ENCODE measurements at regions not wholly inside any gene's neighbourhood (a gene's known extent, or its start where the extent isn't known, plus 50 kb on each side); places are given as distances from the start of the nearest gene placed in this dataset.

GRCh38 chrX:38985375-38985774, 184.1 kb downstream of the MID1IP1 start:
- no peak overlapping the region for H3K4me3 ChIP-seq (ENCODE audit: low read depth, low read length)
- TF ChIP-seq CTCF (IDR thresholded peaks at IDR 0.05; ENCODE audit: insufficient read depth, low read length, missing control alignments) = no peak
- POLR2A ChIA-PET = no interaction called here
- CTCF ChIA-PET = interaction anchor here (1.2 kb wide), 1 partner anchor 219 kb away, joined by 4 read pairs; no protein-coding TSS in a partner anchor
- no peak for DNase-seq (ENCODE audit: low read depth, low spot score)

- ChIA-PET CTCF (interaction anchor here (2.5 kb wide), 1 partner anchor 218 kb away, joined by 9 read pairs; no protein-coding TSS in a partner anchor), POLR2A (no interaction called here)
- no peak overlapping the region for H3K4me3 ChIP-seq (ENCODE audit: low read depth, low read length)
- no peak for DNase-seq (ENCODE audit: low read depth, low spot score)
- TF ChIP-seq CTCF (IDR thresholded peaks at IDR 0.05; ENCODE audit: insufficient read depth, low read length, missing control alignments) = no peak
Observed at GRCh38 chrX:38985945-38986344, 184.7 kb downstream of the MID1IP1 start.

- ChIA-PET CTCF (interaction anchor here (1.1 to 2.5 kb wide), 3 partner anchors 218 to 232 kb away, joined by 3 to 9 read pairs (median 3); no protein-coding TSS in a partner anchor), POLR2A (no interaction called here)
- DNase-seq (ENCODE audit: low read depth, low spot score) = no peak
- no peak overlapping the region for H3K4me3 ChIP-seq (ENCODE audit: low read depth, low read length)
- TF ChIP-seq CTCF (IDR thresholded peaks at IDR 0.05; ENCODE audit: insufficient read depth, low read length, missing control alignments) = no peak
Observed at GRCh38 chrX:38986586-38986985, 185.3 kb downstream of the MID1IP1 start.

GRCh38 chrX:38987198-38987651, 186.0 kb downstream of the MID1IP1 start:
- CTCF ChIA-PET = interaction anchor here (1.1 to 2.5 kb wide), 4 partner anchors 14 to 233 kb away, joined by 3 to 9 read pairs (median 3); no protein-coding TSS in a partner anchor
- TF ChIP-seq CTCF (IDR thresholded peaks at IDR 0.05; ENCODE audit: insufficient read depth, low read length, missing control alignments) = no peak
- no peak for DNase-seq (ENCODE audit: low read depth, low spot score)
- no peak overlapping the region for H3K4me3 ChIP-seq (ENCODE audit: low read depth, low read length)
- POLR2A ChIA-PET = no interaction called here

- ChIA-PET CTCF (interaction anchor here (2.5 kb wide), 1 partner anchor 220 kb away, joined by 9 read pairs; no protein-coding TSS in a partner anchor), POLR2A (no interaction called here)
- H3K4me3 ChIP-seq (ENCODE audit: low read depth, low read length) = no peak overlapping the region
- DNase-seq (ENCODE audit: low read depth, low spot score) = no peak
- no peak for TF ChIP-seq CTCF (IDR thresholded peaks at IDR 0.05; ENCODE audit: insufficient read depth, low read length, missing control alignments)
Observed at GRCh38 chrX:38988301-38988700, 187.0 kb downstream of the MID1IP1 start.

GRCh38 chrX:38989076-38989475, 187.8 kb downstream of the MID1IP1 start:
- CTCF ChIA-PET = no interaction called here
- no peak overlapping the region for H3K4me3 ChIP-seq (ENCODE audit: low read depth, low read length)
- no peak for DNase-seq (ENCODE audit: low read depth, low spot score)
- TF ChIP-seq CTCF (IDR thresholded peaks at IDR 0.05; ENCODE audit: insufficient read depth, low read length, missing control alignments) = no peak
- POLR2A ChIA-PET = no interaction called here
